Smooth muscle cell (in vitro differentiated cells): ENCODE measurements at regions not wholly inside any gene's neighbourhood (a gene's known extent, or its start where the extent isn't known, plus 50 kb on each side); places are given as distances from the start of the nearest gene placed in this dataset.

Experiments used
- DNase-seq: peaks from one replicate; lab custom pipeline; 2025; ENCODE audit not compliant: unreplicated experiment; lab: John Stamatoyannopoulos, UW
- H2AFZ ChIP-seq: fragments of 200-600 bp; sonication (generic); 2 replicates; pipeline ENCODE4 v1.6.0; 2016; ENCODE audit warnings: antibody characterized with exemption, low read depth, mild to moderate bottlenecking
- H3F3A ChIP-seq: fragments of 200-600 bp; sonication (generic); 2 replicates; pipeline ENCODE4 v1.6.0; 2017; ENCODE audit warnings: antibody characterized with exemption, low read depth
- H3K27ac ChIP-seq: fragments of 200-600 bp; sonication (generic); 2 replicates; pipeline ENCODE4 v1.5.1; 2016; ENCODE audit warnings: low read depth, mild to moderate bottlenecking
- H3K27me3 ChIP-seq: fragments of 200-600 bp; sonication (generic); 2 replicates; pipeline ENCODE4 v1.6.1; 2016; ENCODE audit warnings: low read depth, mild to moderate bottlenecking
- H3K36me3 ChIP-seq: fragments of 200-600 bp; sonication (generic); 2 replicates; pipeline ENCODE4 v1.5.1; 2016; ENCODE audit warnings: low read depth
- H3K4me1 ChIP-seq: fragments of 200-600 bp; sonication (generic); 2 replicates; pipeline ENCODE4 v1.5.1; 2016; ENCODE audit warnings: low read depth
- H3K4me2 ChIP-seq: fragments of 200-600 bp; sonication (generic); 2 replicates; pipeline ENCODE4 v1.6.0; 2016; ENCODE audit warnings: mild to moderate bottlenecking
- H3K4me3 ChIP-seq: fragments of 200-600 bp; sonication (generic); 2 replicates; pipeline ENCODE4 v1.5.1; 2016; ENCODE audit warnings: mild to moderate bottlenecking
- H3K79me2 ChIP-seq: fragments of 200-600 bp; sonication (generic); 2 replicates; pipeline ENCODE4 v1.6.0; 2016; ENCODE audit warnings: low read depth, mild to moderate bottlenecking
- H3K9ac ChIP-seq: fragments of 200-600 bp; sonication (generic); 2 replicates; pipeline ENCODE4 v1.6.0; 2016; ENCODE audit warnings: low read depth
- H3K9me3 ChIP-seq: fragments of 200-600 bp; sonication (generic); replicated peaks from 2 replicates; pipeline ENCODE4 v1.5.1; 2016; ENCODE audit warnings: low read depth
- H4K20me1 ChIP-seq: fragments of 200-600 bp; sonication (generic); 2 replicates; pipeline ENCODE4 v1.6.0; 2016; ENCODE audit warnings: low read depth
- CTCF ChIP-seq: fragments of 200-600 bp; sonication (generic); IDR thresholded peaks from 2 replicates; pipeline ENCODE4 v1.5.1; 2017; ENCODE audit warnings: borderline replicate concordance, mild to moderate bottlenecking, antibody characterized with exemption; ENCODE audit not compliant: insufficient read depth, poor library complexity, severe bottlenecking
- WGBS: methylation state at CpG from one replicate; pipeline ENCODE4 v1.1.7; 2016; ENCODE audit warnings: low lambda C conversion rate; 5-methylcytosine and 5-hydroxymethylcytosine counted together

GRCh38 chr1:178593515-178593914 lies 80.6 kb downstream of the TEX35 start:
- H3K27me3 ChIP-seq = no peaks in the 10 kb centered on the region
- H3K4me3 ChIP-seq = no peak overlapping the region
- DNase-seq = no peak
- H3K27ac ChIP-seq = no peak overlapping the region
- H3K4me2 ChIP-seq = no peak overlapping the region
- no peak overlapping the region for H2AFZ ChIP-seq
- H3K4me1 ChIP-seq = peaks cover 15% of the 10 kb centered on the region
- H3K9me3 ChIP-seq = no peaks in the 10 kb centered on the region
- H3K79me2 ChIP-seq = no peaks in the 10 kb centered on the region
- H4K20me1 ChIP-seq = no peaks in the 10 kb centered on the region
- no peaks in the 10 kb centered on the region for H3F3A ChIP-seq
- no peak overlapping the region for H3K9ac ChIP-seq
- H3K36me3 ChIP-seq = no peaks in the 10 kb centered on the region
- no peak for TF ChIP-seq CTCF

DNA sequence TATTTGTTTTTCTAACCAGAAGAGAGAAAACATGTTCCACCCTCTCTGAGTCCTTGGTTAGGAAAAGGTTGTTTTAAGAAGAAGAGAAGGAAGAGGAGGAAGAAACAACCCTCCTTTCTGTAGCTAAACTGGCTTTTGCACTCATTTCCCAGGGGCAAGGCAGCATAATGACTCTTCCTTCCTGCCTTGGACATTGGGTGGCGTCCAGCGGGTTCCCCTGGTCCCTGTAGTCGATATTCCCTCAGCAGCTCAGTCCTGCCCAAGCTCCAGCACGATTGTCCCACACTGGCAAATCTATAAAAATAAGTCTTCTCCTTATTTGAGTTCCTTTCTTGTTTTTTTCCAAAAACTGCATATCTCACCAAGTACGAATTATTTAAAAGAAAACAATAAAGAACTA lies 81.2 kb downstream of the TEX35 start:
- H3K27ac ChIP-seq = no peak overlapping the region
- no peak overlapping the region for H3K9ac ChIP-seq
- DNase-seq = no peak
- no peaks in the 10 kb centered on the region for H3K36me3 ChIP-seq
- H3K4me2 ChIP-seq = no peak overlapping the region
- H3K79me2 ChIP-seq = no peaks in the 10 kb centered on the region
- WGBS = 93% methylated on average over 5 of the region's 5 CpGs
- no peaks in the 10 kb centered on the region for H3K9me3 ChIP-seq
- H3K4me3 ChIP-seq = no peak overlapping the region
- H4K20me1 ChIP-seq = no peaks in the 10 kb centered on the region
- H3F3A ChIP-seq = no peaks in the 10 kb centered on the region
- no peak overlapping the region for H2AFZ ChIP-seq
- no peaks in the 10 kb centered on the region for H3K27me3 ChIP-seq
- TF ChIP-seq CTCF = no peak
- peaks cover 15% of the 10 kb centered on the region for H3K4me1 ChIP-seq

GRCh38 chr1:178595491-178595890 lies 82.6 kb downstream of the TEX35 start:
- Histone ChIP-seq H3F3A (no peaks in the 10 kb centered on the region), H3K9ac (no peak overlapping the region), H3K79me2 (no peaks in the 10 kb centered on the region), H3K9me3 (no peaks in the 10 kb centered on the region), H3K4me1 (peaks cover 15% of the 10 kb centered on the region), H3K4me3 (no peak overlapping the region), H3K27ac (no peak overlapping the region), H3K27me3 (no peaks in the 10 kb centered on the region), H4K20me1 (no peaks in the 10 kb centered on the region), H2AFZ (no peak overlapping the region), H3K4me2 (no peak overlapping the region), H3K36me3 (no peaks in the 10 kb centered on the region)
- DNase-seq = no peak
- TF ChIP-seq CTCF = no peak
- WGBS = 98% methylated on average over 6 of the region's 6 CpGs

DNA sequence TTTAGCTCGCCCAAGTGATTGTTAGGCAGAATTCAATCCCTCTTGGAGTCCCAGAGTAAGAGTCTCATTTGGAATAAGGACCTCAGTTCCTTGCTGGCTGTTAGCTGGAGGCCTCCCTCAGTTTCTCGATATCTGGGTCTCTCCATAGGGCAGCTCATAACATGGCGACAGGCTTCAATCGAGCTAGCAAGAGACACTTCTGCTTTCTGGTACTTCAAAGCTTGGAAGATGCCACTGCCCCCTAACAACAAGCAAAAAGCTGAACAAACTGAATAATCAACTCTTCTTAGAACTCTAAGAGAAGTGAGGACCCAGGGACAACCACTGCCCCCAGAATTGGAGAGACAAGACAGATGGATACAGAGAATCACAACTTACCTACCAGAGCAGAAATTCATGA lies 86.2 kb downstream of the TEX35 start:
- H2AFZ ChIP-seq = no peak overlapping the region
- H4K20me1 ChIP-seq = no peaks in the 10 kb centered on the region
- H3F3A ChIP-seq = no peaks in the 10 kb centered on the region
- WGBS = 96% methylated on average over 4 of the region's 4 CpGs
- no peak for TF ChIP-seq CTCF
- H3K4me2 ChIP-seq = no peak overlapping the region
- no peaks in the 10 kb centered on the region for H3K36me3 ChIP-seq
- no peak overlapping the region for H3K9ac ChIP-seq
- no peaks in the 10 kb centered on the region for H3K9me3 ChIP-seq
- H3K79me2 ChIP-seq = no peaks in the 10 kb centered on the region
- H3K27me3 ChIP-seq = no peaks in the 10 kb centered on the region
- no peak overlapping the region for H3K27ac ChIP-seq
- no peak overlapping the region for H3K4me3 ChIP-seq
- peaks cover 5% of the 10 kb centered on the region for H3K4me1 ChIP-seq
- DNase-seq = no peak
